ENCODE measurements at regions not wholly inside any gene's neighbourhood (a gene's known extent, or its start where the extent isn't known, plus 50 kb on each side); places are given as distances from the start of the nearest gene placed in this dataset.

DNA sequence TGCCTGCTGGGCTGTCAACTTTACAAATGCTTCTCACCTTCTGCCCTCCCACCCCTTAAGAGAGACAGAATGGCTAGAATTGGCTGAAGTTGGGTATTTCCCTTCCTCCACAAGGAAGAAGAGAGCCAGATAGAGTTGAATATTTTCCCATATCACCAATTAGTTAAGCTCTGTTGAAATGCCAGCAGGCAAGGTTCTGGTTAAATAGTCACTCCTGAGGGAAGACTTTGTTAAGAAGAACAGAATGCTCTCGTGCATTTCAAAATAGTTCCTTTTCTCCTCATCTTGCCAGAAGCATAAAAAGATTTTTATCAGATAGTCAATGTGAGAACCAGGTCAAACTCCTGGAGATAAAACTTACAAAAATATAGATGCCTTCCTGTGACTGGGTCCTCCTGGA lies 2857.0 kb upstream of the PCDH20 start:
- no peaks in the 10 kb centered on the region for H3K9me3 ChIP-seq

DNA sequence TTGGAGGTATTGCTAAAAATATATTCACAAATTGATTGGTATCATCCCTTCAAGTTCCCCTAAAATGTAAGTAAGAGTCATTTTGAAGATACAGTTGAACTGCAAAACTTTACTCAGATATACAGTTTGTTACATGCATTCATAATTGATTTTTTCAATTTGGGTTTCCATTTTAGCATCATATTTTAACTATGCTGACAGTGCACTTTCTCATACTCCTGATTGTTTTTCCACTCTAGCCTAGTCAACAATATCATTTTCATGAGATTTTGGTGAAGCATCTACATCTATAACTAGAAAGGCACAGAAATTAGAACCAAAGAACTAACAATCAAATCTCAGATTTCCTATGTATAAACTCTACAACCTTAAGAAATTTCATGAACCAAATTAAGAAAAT lies 2850.4 kb upstream of the PCDH20 start:
- Histone ChIP-seq H3K4me3 (no peak overlapping the region), H3K27me3 (no peaks in the 10 kb centered on the region), H3K36me3 (no peaks in the 10 kb centered on the region), H3K4me1 (no peaks in the 10 kb centered on the region), H3K27ac (no peak overlapping the region), H3K9me3 (no peaks in the 10 kb centered on the region)
- no peak for ATAC-seq
- intact Hi-C loops (cut with DNase I; ENCODE audit: low total_unique reads) (no loop called here), in situ Hi-C loops (cut with MboI; ENCODE audit: low sequenced_read_pairs in 4 of 4) (no loop called here)
- no peak for DNase-seq
- TF ChIP-seq, protein P1, sequence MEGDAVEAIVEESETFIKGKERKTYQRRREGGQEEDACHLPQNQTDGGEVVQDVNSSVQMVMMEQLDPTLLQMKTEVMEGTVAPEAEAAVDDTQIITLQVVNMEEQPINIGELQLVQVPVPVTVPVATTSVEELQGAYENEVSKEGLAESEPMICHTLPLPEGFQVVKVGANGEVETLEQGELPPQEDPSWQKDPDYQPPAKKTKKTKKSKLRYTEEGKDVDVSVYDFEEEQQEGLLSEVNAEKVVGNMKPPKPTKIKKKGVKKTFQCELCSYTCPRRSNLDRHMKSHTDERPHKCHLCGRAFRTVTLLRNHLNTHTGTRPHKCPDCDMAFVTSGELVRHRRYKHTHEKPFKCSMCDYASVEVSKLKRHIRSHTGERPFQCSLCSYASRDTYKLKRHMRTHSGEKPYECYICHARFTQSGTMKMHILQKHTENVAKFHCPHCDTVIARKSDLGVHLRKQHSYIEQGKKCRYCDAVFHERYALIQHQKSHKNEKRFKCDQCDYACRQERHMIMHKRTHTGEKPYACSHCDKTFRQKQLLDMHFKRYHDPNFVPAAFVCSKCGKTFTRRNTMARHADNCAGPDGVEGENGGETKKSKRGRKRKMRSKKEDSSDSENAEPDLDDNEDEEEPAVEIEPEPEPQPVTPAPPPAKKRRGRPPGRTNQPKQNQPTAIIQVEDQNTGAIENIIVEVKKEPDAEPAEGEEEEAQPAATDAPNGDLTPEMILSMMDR (IDR thresholded peaks at IDR 0.05 in 4 of 5, conservative IDR thresholded peaks at IDR 0.05 in 1 of 5) = no peak
- no peak for TF ChIP-seq POLR2A (IDR thresholded peaks at IDR 0.05)

More for the DNA sequence above, 2857.0 kb upstream of the PCDH20 start:
- intact Hi-C loops (cut with DNase I; ENCODE audit: low total_unique reads) (no loop called here), in situ Hi-C loops (cut with MboI; ENCODE audit: low sequenced_read_pairs in 4 of 4) (no loop called here)
- DNase-seq = no peak
- TF ChIP-seq POLR2A (IDR thresholded peaks at IDR 0.05) = no peak
- TF ChIP-seq, protein P1 (IDR thresholded peaks at IDR 0.05 in 4 of 5, conservative IDR thresholded peaks at IDR 0.05 in 1 of 5) = no peak
- Histone ChIP-seq H3K27me3 (no peaks in the 10 kb centered on the region), H3K4me1 (no peaks in the 10 kb centered on the region), H3K36me3 (no peaks in the 10 kb centered on the region), H3K4me3 (no peak overlapping the region), H3K27ac (no peak overlapping the region)
- no peak for ATAC-seq

DNA sequence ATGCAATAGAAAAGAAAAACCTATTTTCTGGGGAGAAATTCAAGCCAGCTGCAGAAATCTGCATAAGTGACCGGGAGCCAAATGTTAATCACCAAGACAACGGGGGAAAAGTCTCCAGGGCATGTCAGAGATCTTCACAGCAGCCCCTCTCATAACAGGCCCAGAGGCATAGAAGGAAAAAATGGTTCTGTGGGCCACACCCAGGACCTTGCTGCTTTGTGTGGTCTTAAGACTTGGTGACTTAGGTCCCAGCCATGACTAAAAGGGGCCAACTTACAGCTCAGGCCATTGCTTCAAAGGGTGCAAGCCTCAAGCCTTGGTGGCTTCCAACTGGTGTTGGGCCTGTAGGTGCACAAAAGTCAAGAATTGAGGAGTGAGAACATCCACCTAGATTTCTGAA lies 2847.6 kb upstream of the PCDH20 start:
- Histone ChIP-seq H3K27me3 (no peaks in the 10 kb centered on the region), H3K36me3 (no peaks in the 10 kb centered on the region), H3K27ac (no peak overlapping the region), H3K4me1 (no peaks in the 10 kb centered on the region), H3K4me3 (no peak overlapping the region), H3K9me3 (no peaks in the 10 kb centered on the region)
- intact Hi-C loops (cut with DNase I; ENCODE audit: low total_unique reads) = no loop called here
- in situ Hi-C loops (cut with MboI; ENCODE audit: low sequenced_read_pairs in 4 of 4) = no loop called here
- DNase-seq (no peak), ATAC-seq (no peak)
- TF ChIP-seq POLR2A (IDR thresholded peaks at IDR 0.05) = no peak
- TF ChIP-seq, protein P1 (IDR thresholded peaks at IDR 0.05 in 4 of 5, conservative IDR thresholded peaks at IDR 0.05 in 1 of 5) = no peak

DNA sequence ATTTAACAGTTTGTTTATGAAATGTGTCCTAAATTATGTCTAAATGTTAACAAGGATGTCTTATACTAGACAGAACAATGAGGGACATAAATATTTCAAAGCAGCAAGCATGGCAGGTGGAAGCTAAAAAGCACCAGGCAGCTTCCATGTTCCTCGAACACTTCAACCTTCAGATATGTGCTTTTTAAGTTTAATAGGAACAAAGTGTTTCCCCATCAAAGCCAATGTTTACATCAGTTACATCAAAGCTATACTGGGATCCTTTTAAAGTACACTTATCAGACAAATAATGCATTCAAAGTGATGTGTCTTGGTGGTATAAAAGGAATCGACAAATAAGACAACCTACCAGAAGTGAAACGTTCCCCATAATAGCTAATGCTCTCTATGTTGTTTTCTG lies 2841.1 kb upstream of the PCDH20 start:
- ATAC-seq = no peak
- no peaks in the 10 kb centered on the region for H3K36me3 ChIP-seq
- no peaks in the 10 kb centered on the region for H3K27me3 ChIP-seq
- H3K4me3 ChIP-seq = no peak overlapping the region
- in situ Hi-C loops (cut with MboI; ENCODE audit: low sequenced_read_pairs in 4 of 4) (no loop called here), intact Hi-C loops (cut with DNase I; ENCODE audit: low total_unique reads) (no loop called here)
- H3K27ac ChIP-seq = no peak overlapping the region
- DNase-seq = no peak
- H3K4me1 ChIP-seq = no peaks in the 10 kb centered on the region
- TF ChIP-seq, protein P1 (IDR thresholded peaks at IDR 0.05 in 4 of 5, conservative IDR thresholded peaks at IDR 0.05 in 1 of 5) = no peak
- no peak for TF ChIP-seq POLR2A (IDR thresholded peaks at IDR 0.05)
- H3K9me3 ChIP-seq = no peaks in the 10 kb centered on the region

DNA sequence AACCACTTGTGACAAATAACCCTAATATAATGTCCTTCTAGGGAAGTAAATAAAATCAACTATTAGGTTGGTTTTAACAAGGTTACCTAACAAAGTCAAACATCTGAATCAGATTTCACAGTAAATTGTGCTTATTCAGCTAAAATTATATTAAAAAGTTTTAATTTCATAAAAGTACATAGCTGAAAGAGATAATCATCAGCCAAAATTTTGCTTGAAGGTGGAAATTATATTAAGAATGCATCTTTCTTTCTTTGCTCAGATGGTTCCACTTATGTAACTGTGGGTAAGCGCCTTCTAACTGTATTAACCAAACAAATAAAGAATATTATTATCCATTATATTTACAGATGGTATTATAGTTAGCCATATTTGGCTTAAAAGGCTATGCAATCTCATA lies 2840.3 kb upstream of the PCDH20 start:
- Histone ChIP-seq H3K27me3 (no peaks in the 10 kb centered on the region), H3K9me3 (no peaks in the 10 kb centered on the region), H3K4me3 (no peak overlapping the region), H3K4me1 (no peaks in the 10 kb centered on the region), H3K36me3 (no peaks in the 10 kb centered on the region), H3K27ac (no peak overlapping the region)
- DNase-seq (no peak), ATAC-seq (no peak)
- in situ Hi-C loops (cut with MboI; ENCODE audit: low sequenced_read_pairs in 4 of 4) = no loop called here
- intact Hi-C loops (cut with DNase I; ENCODE audit: low total_unique reads) = no loop called here
- TF ChIP-seq POLR2A (IDR thresholded peaks at IDR 0.05) = no peak
- TF ChIP-seq, protein P1 (IDR thresholded peaks at IDR 0.05 in 4 of 5, conservative IDR thresholded peaks at IDR 0.05 in 1 of 5) = no peak

Measured in gastrocnemius medialis (tissue), 4 donors.